ENCODE measurements at regions not wholly inside any gene's neighbourhood (a gene's known extent, or its start where the extent isn't known, plus 50 kb on each side); places are given as distances from the start of the nearest gene placed in this dataset.

DNA sequence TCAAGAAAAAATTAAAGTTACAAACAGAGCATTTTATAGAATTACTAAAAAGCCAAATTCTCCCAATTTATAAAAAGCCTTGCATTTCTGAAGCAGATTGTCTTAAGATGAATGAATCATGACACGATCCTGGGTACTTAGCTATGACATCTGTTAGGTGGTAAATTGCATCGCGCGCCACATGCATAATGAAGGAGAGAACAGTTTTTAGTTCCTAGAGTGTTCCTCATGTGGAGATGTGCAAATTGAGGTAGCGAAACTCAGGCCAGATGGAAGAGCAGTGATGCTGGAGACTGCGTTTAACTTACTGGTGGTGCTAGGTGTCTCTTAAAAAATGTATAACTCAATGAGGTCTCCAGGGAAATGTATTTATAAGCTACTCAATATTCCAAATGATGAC, 516.1 kb downstream of the EFNA5 start:
- H2AFZ ChIP-seq (ENCODE audit: low read length), result no peak overlapping the region
- H3K4me1 ChIP-seq (ENCODE audit: insufficient read depth, low read length), result no peaks in the 10 kb centered on the region
- H3K56ac ChIP-seq (ENCODE audit: insufficient read length, low read depth, low read length), result no peak overlapping the region
- H3K23ac ChIP-seq (ENCODE audit: insufficient read length, low read depth, low read length), result no peak overlapping the region
- no peaks in the 10 kb centered on the region for H3K9me3 ChIP-seq (ENCODE audit: control insufficient read depth, low read depth, low read length)
- Mint-ChIP-seq H3K9me3 (no peaks in the 10 kb centered on the region), H3K27me3 (ENCODE audit: low read depth) (no peaks in the 10 kb centered on the region; the same call in 1 of the 2 replicates), H3K4me1 (no peaks in the 10 kb centered on the region), H3K27ac (no peak overlapping the region), H3K4me3 (no peak overlapping the region), H3K36me3 (ENCODE audit: insufficient read depth in 1 of 3, low read depth in 3 of 3) (no peaks in the 10 kb centered on the region; a peak in 1 of 7 replicates)
- H2BK5ac ChIP-seq (ENCODE audit: insufficient read length, low read length), result no peak overlapping the region
- no peak overlapping the region for H2BK12ac ChIP-seq (ENCODE audit: insufficient read length, low read depth, low read length)
- no peak overlapping the region for H3K27ac ChIP-seq (ENCODE audit: insufficient read length, low read depth, low read length)
- H2BK15ac ChIP-seq (ENCODE audit: low read depth, low read length), result no peak overlapping the region
- no peak overlapping the region for H4K5ac ChIP-seq (ENCODE audit: insufficient read length, low read depth, low read length)
- H3K4ac ChIP-seq (ENCODE audit: low read depth, low read length), result no peak overlapping the region
- H3T11ph ChIP-seq (ENCODE audit: low read length), result no peak overlapping the region
- H3K79me1 ChIP-seq (ENCODE audit: insufficient read depth, low read depth, low read length, poor library complexity, severe bottlenecking), result no peaks in the 10 kb centered on the region
- H4K91ac ChIP-seq (ENCODE audit: insufficient read length, low read depth, low read length), result no peak overlapping the region
- H3K23me2 ChIP-seq (ENCODE audit: insufficient read length, low read depth, low read length, poor library complexity, severe bottlenecking), result no peaks in the 10 kb centered on the region
- DNase-seq, result no peak
- no peak overlapping the region for H3K14ac ChIP-seq (ENCODE audit: insufficient read depth, low read length)
- H3K18ac ChIP-seq (ENCODE audit: insufficient read length, low read depth, low read length), result no peak overlapping the region
- H3K9ac ChIP-seq (ENCODE audit: extremely low read depth, insufficient read length, low read length), result no peak overlapping the region
- WGBS (ENCODE audit: extremely low coverage, insufficient read length, low lambda C conversion rate), result no CpG with 5 or more reads among the region's 6 CpGs
- TF ChIP-seq, protein P1, sequence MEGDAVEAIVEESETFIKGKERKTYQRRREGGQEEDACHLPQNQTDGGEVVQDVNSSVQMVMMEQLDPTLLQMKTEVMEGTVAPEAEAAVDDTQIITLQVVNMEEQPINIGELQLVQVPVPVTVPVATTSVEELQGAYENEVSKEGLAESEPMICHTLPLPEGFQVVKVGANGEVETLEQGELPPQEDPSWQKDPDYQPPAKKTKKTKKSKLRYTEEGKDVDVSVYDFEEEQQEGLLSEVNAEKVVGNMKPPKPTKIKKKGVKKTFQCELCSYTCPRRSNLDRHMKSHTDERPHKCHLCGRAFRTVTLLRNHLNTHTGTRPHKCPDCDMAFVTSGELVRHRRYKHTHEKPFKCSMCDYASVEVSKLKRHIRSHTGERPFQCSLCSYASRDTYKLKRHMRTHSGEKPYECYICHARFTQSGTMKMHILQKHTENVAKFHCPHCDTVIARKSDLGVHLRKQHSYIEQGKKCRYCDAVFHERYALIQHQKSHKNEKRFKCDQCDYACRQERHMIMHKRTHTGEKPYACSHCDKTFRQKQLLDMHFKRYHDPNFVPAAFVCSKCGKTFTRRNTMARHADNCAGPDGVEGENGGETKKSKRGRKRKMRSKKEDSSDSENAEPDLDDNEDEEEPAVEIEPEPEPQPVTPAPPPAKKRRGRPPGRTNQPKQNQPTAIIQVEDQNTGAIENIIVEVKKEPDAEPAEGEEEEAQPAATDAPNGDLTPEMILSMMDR (conservative IDR thresholded peaks at IDR 0.05), result no peak
- no peak overlapping the region for H4K8ac ChIP-seq (replicated peaks; ENCODE audit: insufficient read length, low read depth, low read length)
- H2AK5ac ChIP-seq (ENCODE audit: insufficient read length, low read length), result no peak overlapping the region
- H3K79me2 ChIP-seq (ENCODE audit: insufficient read depth, low read length), result no peaks in the 10 kb centered on the region
- H3K27me3 ChIP-seq (ENCODE audit: insufficient read depth, low read length), result no peaks in the 10 kb centered on the region
- H4K20me1 ChIP-seq (ENCODE audit: control insufficient read depth, insufficient read depth, insufficient read length), result no peaks in the 10 kb centered on the region
- no peak overlapping the region for H3K4me2 ChIP-seq (ENCODE audit: insufficient read depth, insufficient read length, low read length)
- no peak overlapping the region for H2BK120ac ChIP-seq (ENCODE audit: low read depth, low read length, poor library complexity, severe bottlenecking)
- no peak overlapping the region for H2BK20ac ChIP-seq (ENCODE audit: low read depth, low read length, poor library complexity, severe bottlenecking)
